ENCODE measurements at regions not wholly inside any gene's neighbourhood (a gene's known extent, or its start where the extent isn't known, plus 50 kb on each side); places are given as distances from the start of the nearest gene placed in this dataset.

GRCh38 chr20:39658662-39659409 lies 696.7 kb downstream of the DHX35 start:
- DNase-seq: no peak

DNA sequence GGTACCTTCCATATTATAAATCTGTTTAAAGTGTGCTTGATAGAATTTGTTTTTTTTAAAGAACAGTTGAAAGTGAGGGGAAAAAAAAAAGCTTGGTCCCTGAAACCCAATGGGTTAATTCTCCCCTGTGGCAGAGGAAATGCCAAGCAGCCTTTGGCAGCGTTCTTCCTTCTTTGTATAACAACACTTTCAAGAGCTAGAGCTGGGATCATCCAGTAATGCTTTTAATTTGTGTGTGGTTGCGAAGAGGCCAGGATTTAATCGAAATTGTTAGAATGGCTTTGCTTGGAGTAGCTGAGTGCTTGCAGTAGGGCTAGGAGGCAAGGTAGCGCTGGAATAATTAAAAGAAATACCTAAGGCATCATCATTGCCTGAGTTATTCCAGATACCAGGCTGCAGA lies 692.0 kb downstream of the DHX35 start:
- DNase-seq: no peak

DNA sequence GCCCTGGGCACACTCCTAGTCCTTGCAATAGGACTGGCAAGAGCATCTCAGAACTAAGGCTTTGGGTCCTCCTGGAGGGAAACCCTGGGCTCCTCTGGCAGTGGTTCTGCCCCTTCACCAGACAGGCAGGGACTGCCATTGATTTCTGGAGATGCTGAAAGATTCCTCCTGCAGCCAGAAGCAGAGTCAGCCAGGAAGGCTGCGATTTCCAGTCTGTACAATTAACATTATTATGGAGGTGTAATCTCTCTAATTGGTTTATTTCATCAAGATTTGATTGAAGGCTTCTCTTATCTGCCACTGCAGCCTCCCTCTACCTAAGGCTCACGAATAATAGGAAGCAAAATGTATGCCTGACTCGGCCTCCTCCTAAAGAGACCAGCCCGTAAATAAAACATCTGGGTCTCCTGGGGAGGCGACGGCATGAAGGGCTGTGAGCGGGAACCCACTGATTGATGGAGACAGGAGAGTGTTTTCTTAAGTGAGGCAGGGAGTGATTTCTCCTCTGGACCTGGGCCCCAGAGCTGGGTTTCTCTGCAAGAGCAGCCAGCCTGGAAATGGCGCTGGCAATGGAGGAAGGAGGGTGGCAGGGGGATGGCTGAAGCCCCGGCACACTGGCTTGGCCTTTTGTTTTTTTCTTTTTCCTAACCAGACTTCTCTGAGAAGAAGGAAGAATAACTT lies 689.6 kb downstream of the DHX35 start:
- DNase-seq: no peak

DNA sequence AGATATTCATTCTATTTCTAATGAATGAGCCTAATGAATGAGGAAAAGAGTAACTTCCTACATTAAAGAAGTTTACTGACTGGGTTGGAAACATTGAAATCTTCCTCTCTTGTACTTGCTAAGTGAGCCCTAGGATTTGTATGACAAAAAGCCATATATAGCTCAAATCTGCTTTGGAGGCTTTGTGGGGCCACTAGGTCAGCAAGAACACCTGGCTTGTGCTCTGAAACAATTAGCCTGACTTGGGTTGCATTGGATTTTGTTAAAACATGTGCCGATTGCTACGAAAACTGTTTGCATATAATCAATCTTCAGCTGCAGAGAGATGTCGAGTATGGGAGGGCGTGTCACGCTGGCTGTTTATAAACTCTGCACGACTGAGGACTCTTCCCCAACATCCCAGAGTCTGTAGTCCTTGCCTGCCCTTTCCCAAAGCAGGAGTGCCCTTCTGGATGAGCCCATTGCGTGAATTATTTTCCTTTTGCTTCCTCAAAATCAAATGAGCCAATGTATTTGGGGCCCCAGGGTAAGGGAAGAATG lies 684.8 kb downstream of the DHX35 start:
- no peak for DNase-seq

DNA sequence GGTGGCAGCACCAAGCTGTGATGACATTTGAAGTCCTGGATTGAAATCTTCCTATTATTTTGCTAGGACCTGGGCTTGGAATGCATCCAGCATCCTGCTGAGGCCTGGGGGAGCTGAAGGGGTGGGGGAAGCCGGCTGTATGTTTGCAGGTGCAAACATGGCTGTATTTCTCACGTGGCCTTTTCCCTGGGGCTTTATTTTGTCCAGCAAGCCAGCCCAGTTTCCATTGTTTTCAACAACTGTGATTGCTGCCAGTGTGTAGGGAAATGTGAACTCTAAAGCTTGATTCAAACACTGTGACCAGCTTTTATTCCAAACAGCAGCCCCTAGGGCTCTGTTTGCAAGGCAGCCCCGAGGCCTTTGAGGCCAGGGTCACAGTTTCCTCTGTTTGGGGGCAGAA lies 683.0 kb downstream of the DHX35 start:
- DNase-seq: peak; percentile 95

DNA sequence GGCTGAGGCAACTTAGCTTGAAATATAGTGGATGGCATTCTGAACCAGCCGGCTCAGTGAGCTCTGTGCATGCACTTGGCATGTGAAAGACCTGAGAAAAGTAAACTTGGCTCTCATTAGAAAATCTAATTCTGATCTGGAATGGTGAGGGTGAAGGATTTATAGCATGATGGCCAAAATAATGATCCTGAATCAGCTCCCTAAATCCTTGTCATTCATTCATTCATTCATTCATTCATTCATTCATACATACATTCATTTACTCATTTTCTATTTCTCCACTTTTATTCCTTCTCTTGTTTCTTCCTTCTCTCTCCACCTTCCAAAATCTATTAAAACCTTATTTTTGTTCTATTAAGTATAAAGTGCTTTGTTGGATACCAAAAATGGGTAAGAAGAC lies 681.1 kb downstream of the DHX35 start:
- no peak for DNase-seq

- no peak for DNase-seq
These were observed 679.3 kb downstream of the DHX35 start for GRCh38 chr20:39641423-39641822.

DNA sequence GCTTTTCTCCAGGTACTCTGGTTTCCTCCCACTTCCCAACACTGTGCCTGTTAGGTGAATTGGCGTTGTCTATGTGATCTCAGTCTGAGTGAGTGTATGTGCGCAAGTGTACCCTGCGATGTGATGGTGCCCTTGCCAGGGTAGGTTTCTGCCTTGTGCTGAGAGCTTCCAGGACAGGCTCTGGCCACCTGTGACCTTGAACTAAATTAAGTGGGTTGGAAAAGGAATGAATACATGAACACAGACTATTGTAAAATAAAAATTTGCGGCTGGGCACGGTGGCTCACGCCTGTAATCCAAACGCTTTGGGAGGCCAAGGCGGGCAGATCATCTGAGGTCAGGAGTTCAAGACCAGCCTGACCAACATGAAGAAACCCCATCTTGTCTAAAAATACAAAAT lies 678.0 kb downstream of the DHX35 start:
- DNase-seq: no peak

DNA sequence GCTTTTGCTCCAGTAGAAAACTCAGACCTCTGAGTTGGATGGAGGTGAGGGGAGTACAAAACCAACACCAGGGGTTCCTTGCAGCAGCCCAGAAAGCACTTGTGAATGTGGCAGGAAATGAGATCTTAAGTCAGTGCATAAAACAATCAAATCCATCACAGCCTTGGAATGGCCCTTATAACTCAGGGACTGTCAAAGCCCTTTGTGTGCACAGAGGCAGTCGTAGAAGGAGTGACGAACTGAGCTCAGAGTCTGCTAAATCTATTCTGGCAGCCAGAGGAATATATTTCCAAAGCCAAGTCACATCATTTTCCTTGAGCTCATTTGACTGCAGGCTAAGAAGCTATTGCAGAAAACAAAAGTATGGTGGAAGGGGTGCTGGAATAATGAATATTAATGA lies 676.6 kb downstream of the DHX35 start:
- no peak for DNase-seq

GRCh38 chr20:39633689-39634088 lies 671.5 kb downstream of the DHX35 start:
- DNase-seq: no peak

- no peak for DNase-seq
These were observed 670.6 kb downstream of the DHX35 start for GRCh38 chr20:39632757-39633156.

DNA sequence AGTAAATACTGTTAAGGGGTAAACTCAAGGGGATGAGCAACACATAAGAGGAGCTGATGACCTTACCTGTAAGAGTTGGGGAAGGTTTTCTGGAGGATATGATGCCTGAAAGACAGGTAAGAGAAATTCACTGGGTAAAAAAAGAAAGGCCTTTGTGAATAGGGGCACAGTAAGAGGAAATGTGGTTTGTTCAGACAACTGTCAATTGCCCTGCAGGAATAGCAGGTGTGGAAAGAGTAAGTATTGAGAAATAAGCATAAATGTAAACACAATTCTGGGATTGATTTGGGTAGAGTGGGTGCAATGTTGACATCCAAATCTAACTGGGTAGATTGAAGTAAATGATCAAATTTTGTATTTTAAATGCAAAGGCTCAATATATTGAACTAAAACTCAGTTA lies 670.0 kb downstream of the DHX35 start:
- peak; percentile 27 for DNase-seq

GRCh38 chr20:39631557-39631956 lies 669.4 kb downstream of the DHX35 start:
- DNase-seq: no peak

GRCh38 chr20:39630215-39630908 lies 668.2 kb downstream of the DHX35 start:
- DNase-seq: no peak

GRCh38 chr20:39627765-39628164 lies 665.6 kb downstream of the DHX35 start:
- no peak for DNase-seq

DNA sequence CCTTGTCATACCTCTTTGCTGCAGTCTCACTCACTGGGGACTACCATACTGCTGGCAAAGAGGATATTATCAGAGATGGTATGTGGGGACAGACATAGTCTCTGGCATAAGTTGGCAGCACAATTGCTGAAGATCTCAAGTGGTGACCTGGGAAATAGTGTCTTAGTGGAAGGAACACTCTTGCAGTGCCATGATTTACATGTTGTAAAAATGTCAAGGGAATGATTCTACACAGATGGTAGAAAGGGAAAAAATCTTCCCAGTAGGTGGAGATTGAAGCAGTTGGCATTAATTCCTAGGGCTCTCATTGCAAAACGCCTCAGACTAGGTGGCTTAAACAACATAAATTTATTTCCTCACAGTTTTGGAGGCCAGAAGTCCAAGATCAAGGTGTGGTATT lies 662.2 kb downstream of the DHX35 start:
- DNase-seq: no peak

DNA sequence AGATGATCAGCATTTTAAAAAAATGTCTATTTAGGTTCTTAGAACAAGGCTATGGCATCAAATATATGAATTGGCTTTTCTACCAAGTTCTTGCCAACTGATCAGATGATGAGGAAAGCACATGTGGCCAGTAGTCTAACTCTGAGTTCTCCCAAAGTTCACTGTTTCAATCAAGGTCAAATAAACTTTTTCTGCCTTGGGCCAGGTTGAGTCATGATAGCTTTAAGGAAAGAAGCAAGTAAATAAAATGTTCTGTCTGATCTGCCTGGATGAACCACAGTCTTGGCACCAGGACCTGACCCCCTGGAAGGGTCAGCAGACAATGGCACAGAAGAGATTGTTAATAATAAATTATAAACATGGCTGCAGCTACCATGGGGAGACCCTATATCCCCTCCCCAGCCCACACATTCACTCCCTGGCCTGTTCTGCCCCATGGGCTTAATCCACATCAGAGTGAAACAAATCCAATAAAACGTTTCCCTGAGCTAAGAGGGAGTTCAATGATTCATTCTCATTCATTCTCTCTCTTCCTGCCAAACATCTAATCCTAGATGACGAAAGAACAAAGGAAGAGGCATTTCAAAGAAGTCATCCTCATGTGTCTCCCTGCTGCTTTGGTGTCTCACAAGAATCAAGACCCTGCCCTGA lies 661.6 kb downstream of the DHX35 start:
- DNase-seq: no peak

- peak; percentile 12 for DNase-seq
These were observed 657.2 kb downstream of the DHX35 start for GRCh38 chr20:39619271-39619785.

GRCh38 chr20:39611901-39612300 lies 649.8 kb downstream of the DHX35 start:
- no peak for DNase-seq

DNA sequence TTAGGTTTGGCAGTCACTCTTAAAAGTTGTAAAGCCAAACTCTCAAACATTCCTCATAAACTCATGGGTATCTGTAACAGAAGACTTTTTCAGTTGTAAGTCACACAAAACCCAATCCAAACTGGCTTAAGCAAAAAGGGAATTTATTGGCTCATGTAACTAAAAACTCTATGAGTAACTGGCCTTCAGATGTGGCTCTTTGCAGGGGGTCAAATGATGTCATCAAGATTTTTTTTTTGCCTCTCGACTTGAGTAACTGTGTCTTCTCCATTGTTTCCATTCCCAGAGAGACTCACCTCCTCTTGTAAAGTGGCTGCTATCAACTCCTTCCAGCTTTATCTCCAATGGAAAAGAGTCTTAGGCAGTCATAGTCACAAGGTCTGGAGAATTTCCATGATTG lies 645.0 kb downstream of the DHX35 start:
- no peak for DNase-seq

DNA sequence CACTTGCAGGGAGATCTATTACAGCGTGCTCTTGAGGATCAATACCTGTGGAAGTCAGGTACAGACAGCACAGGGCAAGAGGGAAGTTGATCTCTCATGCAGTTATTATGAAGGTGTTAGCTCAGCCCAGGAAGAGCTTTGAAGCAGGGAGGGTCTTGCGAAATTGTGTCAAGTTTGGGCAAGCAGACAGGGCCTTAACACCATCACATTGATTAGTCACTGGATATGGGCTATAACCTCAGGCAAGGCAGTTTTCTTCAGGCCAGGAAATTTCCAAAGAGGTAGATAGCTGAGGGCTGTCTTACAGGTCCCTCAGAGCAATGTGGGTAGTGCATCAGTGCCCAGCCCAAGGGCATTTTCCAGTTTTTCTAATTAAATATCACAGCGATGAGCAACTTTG lies 643.8 kb downstream of the DHX35 start:
- no peak for DNase-seq

DNA sequence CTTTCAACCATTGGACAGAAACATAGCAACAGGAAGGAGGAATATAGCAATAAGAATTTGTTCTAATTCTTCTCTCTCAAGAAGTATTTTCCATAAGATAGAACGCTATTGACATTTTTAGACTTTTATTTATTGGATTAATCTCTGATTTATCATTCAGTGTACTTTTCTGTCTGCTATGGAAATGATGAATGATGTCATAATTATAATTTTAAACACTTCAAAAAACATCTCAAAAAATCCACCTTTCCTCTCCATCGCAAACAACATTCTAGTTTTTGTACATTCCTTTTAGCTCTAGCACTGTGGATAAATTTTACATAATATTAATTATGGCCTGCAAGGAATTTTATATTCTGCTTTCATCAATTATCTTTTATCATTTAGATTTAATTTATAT lies 643.2 kb downstream of the DHX35 start:
- DNase-seq: no peak

- DNase-seq: no peak
These were observed 641.1 kb downstream of the DHX35 start for GRCh38 chr20:39603219-39603618.
